CD4-positive, alpha-beta T cell treated with Interleukin-17A for 1 hour (primary cell): ENCODE measurements at regions not wholly inside any gene's neighbourhood (a gene's known extent, or its start where the extent isn't known, plus 50 kb on each side); places are given as distances from the start of the nearest gene placed in this dataset.
"Not testable (repeated sequence)": the region's sequence is repeated elsewhere in the genome, so short reads cannot be mapped to it uniquely, and the experiment has no call there.

ENCODE experiments used
- DNase-seq: peaks from one replicate; pipeline ENCODE4 v3.0.0-alpha.2; 2020

GRCh38 chr7:81273601-81274397 lies 354.9 kb upstream of the SEMA3C start:
- no peak for DNase-seq

- DNase-seq: no peak
Observed at GRCh38 chr7:81272176-81272575, 353.3 kb upstream of the SEMA3C start.

GRCh38 chr7:81268551-81268950 lies 349.7 kb upstream of the SEMA3C start:
- no peak for DNase-seq

- DNase-seq: no peak
Observed at GRCh38 chr7:81267508-81267907, 348.7 kb upstream of the SEMA3C start.

GRCh38 chr7:81264116-81264515 lies 345.3 kb upstream of the SEMA3C start:
- DNase-seq: no peak

- no peak for DNase-seq
Observed at GRCh38 chr7:81260152-81260551, 341.3 kb upstream of the SEMA3C start.

GRCh38 chr7:81256991-81257390 lies 338.1 kb upstream of the SEMA3C start:
- DNase-seq: no peak

GRCh38 chr7:81248420-81248819 lies 329.6 kb upstream of the SEMA3C start:
- DNase-seq: no peak

- not testable (repeated sequence) for DNase-seq
Observed at GRCh38 chr7:81247364-81247763, 328.5 kb upstream of the SEMA3C start.

GRCh38 chr7:81245353-81245752 lies 326.5 kb upstream of the SEMA3C start:
- DNase-seq: no peak

GRCh38 chr7:81244224-81244623 lies 325.4 kb upstream of the SEMA3C start:
- no peak for DNase-seq

- DNase-seq: no peak
Observed at GRCh38 chr7:81236560-81236959, 317.7 kb upstream of the SEMA3C start.

GRCh38 chr7:81235997-81236396 lies 317.1 kb upstream of the SEMA3C start:
- DNase-seq: no peak

- DNase-seq: no peak
Observed at GRCh38 chr7:81234896-81235295, 316.0 kb upstream of the SEMA3C start.

GRCh38 chr7:81233208-81233940 lies 314.5 kb upstream of the SEMA3C start:
- DNase-seq: no peak

GRCh38 chr7:81232084-81232799 lies 313.4 kb upstream of the SEMA3C start:
- no peak for DNase-seq

GRCh38 chr7:81231301-81231838 lies 312.5 kb upstream of the SEMA3C start:
- DNase-seq: no peak

GRCh38 chr7:81226234-81226633 lies 307.4 kb upstream of the SEMA3C start:
- DNase-seq: no peak

- not testable (repeated sequence) for DNase-seq
Observed at GRCh38 chr7:81222692-81223091, 303.8 kb upstream of the SEMA3C start.

GRCh38 chr7:81221527-81222217 lies 302.8 kb upstream of the SEMA3C start:
- no peak for DNase-seq

GRCh38 chr7:81218480-81219106 lies 299.7 kb upstream of the SEMA3C start:
- no peak for DNase-seq

GRCh38 chr7:81213394-81213793 lies 294.5 kb upstream of the SEMA3C start:
- DNase-seq: no peak
